Dedifferentiated amniotic fluid mesenchymal stem cell (primary cell): ENCODE measurements at regions not wholly inside any gene's neighbourhood (a gene's known extent, or its start where the extent isn't known, plus 50 kb on each side); places are given as distances from the start of the nearest gene placed in this dataset.

Experiments used
- DNase-seq: peaks from one replicate; pipeline ENCODE4 v3.0.0-alpha.2; 2016; ENCODE audit errors: extremely low spot score

DNA sequence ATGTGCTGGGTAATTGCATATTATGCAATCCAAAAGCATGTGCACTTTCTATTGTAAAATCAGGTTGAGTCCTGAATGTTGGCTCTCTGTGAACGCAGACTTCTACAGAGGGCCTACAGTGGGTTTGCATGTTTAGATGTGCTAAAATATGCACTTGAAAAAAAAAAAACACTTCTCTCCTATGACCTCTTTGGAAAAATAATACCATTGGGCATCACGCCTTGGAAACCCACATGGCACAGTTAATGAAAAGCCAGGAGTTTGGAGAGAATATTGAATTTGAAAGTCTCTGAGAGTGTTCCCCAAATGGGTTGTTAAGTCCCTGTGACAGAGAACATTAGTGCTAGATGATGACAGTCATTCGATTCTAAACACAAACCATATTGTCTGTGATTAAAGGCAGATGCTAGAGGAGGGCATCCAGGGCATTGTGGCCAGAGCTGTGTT, 710.4 kb upstream of the PIK3C3 start:
- DNase-seq = no peak

DNA sequence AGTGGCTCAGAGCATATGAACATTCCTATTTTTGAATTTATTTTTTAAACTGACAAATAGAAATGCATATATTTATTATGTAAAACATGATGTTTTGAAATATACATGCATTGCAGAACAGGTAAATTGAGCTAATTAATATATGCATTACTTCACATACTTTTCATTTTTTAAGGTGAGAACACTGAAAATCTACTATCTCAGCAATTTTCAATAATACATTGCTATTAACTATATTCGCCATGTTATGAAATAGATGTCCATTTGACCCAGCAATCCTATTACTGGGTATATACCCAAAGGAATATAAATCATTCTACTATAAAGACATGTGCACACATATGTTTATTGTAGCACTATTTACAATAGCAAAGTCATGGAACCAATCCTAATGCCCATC, 717.7 kb upstream of the PIK3C3 start:
- no peak for DNase-seq

DNA sequence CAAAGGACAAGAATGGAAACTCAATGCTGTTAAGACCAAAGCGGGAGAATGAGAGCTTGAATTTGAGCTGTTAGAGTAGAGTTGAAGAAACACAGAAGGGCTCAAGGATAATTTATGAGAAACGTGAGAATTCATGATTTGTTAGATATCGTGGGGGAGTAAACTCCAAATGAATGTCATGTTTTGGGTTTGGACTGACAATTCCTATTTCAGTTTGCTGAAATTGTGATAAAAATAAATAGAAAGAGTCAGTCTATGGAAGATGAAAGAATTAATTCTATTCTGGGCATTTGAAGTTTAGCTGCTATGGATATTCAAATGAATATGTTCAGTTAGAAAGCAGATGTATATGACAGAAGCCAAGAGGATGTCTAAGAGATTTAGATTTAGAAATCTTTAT, 723.4 kb upstream of the PIK3C3 start:
- no peak for DNase-seq

DNA sequence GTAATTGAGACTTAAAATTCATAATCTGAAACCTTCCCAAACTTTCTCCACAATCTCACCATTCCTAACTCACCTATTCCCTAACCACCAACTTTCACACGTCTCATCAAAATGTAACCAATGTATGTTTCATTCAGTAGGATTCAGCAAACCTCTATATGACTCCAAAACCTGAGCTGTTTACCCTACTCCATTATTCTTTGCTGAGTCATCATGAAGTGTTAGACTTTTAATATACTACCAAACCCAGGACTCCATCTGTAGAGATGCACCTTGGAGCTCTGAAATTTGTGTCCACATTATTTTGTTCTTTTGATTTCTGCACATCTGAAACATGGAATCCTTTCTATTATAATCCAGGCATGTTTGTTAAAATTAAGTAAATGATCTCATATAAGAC, 727.0 kb upstream of the PIK3C3 start:
- no peak for DNase-seq

DNA sequence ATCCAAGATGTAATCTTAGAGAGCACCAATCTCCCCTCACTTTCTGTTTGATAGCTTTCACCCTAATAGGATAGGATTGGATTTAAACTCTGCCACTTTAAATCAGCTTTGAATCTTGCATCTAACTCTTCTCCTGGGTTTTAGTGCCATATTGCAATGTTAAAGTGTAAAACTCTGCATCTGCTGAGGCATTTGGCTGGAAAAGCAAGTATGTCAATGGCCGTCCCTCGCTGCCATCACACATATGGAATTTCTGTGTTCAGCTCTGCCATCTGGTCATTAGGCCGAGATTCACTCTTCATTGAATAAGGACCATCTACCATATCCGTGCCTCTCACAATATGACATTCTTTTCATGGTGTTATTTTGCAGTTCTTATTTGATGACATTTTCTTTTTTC, 728.1 kb upstream of the PIK3C3 start:
- no peak for DNase-seq

DNA sequence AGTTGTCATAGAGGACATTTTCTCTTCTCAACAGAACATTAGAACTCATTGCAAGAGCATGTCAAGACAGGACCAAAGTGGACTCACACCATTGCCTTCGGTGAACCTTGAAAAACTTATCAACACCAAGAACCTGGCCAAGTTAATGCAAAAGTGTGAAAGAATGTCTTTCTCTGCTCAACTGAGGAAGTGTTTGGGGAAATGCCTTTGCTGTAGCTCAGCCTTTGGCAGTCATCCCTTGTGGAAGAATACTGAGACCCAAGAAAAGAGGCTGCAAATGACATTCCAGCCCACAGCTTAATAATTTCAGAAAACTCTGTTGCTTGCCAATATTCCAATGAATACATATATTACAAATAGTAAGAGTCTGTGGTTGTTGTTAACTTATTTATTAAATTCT, 728.8 kb upstream of the PIK3C3 start:
- DNase-seq = peak; percentile 16

DNA sequence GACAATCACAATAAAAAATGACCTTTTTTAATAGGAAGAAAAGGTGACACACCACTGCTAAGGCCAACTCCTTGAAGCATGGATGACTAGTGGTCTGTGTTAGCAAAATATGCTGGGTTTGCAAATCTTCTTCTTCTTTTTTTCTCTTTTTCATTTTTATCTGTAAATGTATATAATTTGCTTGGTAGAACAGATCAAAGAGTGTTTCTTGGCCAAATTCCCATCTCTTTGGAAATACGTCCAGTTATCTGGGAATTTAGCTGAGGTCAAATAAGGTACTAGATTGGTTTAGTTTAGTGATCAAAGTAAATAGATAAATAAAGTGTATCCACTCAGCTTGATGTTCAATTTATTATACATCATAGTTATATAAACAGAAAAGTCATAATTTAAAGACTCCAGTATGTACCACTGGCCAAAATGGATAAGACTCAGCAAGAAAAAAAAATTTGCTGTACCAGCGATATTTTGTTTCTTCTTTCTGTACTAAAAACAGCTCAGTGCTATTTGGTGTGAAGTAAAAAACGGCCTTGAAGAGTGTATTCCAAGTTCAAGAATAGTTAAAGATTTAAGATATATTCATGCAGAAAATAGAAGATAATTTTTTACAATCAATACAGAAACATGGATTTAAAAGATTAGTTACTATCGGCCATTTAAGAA, 738.6 kb upstream of the PIK3C3 start:
- DNase-seq = no peak

DNA sequence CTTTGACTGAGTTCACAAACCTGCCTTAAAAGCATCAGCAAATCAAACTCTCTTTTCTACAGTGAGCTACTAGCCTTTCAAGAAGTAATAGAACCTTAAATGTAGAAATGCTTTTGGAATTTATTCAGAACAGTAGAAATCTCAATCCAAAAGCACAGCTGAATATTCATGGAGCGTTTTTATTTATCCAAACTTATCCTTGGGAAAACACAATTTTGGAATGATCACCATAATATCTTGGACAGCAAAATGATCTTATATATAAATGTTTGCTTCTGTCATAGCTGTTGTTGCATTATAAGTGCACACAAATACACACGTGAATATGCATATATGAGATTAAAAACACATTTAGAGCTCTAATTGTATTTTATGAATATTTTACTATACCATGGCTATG, 747.3 kb upstream of the PIK3C3 start:
- no peak for DNase-seq

DNA sequence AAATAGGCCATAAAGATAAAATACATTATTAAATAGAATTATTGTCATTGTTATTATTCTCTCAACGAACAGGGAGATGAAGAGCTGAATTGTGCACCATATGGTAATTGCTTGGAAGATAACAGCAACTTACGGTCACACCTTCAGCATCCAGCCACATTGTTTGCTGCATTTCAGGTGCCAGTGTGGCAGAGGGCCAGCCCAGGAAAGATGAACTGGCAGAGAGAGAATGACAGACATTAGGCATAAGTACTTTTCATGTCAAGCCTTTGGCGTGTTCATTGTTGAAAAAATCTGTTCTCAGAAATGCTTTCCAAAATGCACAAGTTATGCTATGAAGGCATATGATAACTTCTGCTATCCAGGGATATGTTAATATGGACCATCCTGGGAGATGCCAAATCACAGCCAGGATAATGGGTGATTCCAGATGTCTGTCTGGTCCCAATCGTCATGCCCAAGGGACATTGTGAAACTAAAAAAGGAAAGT, 748.6 kb upstream of the PIK3C3 start:
- DNase-seq = no peak

DNA sequence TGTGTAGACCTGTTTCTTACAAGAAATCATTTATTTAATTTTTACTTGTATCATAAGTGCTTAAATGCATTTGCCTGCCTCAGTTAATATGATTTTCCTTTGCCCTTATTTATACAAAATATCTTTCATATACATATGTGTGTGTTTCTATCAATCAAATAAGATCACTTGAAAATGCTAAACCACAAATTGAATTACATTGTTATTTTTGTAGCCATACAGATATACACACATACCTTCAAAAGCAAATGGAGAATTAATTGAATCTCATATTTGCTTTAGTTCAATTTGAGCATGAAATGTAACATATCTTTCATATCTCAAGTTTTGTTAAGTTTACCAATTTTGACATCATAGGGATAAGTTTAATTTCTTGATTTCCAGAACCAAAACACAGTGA, 755.8 kb upstream of the PIK3C3 start:
- DNase-seq = no peak

DNA sequence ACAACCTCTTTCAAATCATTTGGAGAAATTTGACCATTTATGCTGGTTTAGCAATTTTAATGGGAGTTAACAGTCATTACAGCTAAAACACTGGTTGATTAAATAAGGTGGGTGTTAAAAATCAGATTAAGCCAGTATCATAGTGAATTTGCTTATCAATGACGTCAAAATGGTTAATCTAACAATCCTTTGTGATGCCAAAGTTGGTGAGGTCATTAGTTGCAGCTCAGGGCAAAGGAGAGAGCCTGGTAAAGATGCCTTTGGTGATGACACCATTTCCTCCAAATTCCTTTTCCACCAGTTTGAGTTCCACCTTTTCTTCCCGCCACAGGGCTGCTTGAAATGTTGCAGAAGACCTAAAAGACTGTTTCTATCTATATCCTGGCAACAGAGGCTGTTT, 757.1 kb upstream of the PIK3C3 start:
- no peak for DNase-seq

DNA sequence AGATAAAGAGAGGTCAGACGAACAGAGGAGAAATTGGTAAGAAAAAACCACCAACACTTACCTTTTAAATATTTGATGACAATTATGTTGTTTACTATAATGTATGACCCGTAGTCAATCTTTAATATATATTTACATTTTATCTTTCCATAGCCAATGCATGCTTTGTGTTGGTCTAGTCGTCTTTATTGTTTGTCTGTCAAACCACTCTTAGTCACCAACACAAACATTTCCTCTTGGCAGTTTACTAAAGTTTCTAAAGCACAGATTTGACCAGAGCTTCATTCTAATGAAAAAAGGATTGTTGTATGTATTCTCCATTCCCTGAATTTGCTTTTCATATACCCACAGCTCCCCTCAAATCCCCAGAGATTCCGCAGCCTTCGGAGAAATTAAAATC, 784.7 kb upstream of the PIK3C3 start:
- no peak for DNase-seq

DNA sequence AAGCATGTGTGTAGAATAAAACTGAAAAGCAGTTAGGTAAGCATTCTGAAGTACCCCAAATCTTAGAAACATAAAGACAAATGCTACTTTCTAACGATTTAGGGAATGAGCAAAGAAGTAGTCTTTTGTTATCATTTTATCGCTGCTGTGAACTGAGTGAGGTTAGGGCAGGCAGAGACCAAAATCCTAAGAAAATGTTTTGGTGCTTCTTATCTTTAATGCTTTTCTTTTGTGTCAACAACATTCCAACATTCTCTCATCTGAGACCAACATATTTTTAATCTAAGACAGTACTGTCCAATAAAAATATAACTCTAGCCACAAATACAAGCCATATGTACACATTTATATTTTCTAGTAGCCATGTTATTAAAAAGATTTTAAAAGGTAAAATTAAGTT, 789.4 kb upstream of the PIK3C3 start:
- no peak for DNase-seq

DNA sequence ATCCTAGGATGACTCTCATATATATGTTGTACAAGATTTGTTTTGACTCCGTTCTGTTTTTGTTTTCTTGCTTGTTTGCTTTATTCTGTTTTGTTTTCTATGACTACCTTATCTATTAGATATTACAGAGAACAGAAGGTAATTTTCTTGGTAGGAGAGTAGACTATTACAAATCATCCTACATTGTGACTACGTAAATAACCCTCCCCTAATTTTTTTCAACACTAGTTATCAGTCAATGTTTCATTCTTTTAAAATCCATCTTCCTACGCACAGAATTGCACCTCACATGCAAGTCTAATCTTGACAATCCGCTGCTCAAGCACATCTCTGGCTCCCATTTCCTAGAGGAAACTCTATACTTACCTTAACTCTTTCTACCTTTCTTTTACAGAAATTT, 792.3 kb upstream of the PIK3C3 start:
- DNase-seq = no peak

DNA sequence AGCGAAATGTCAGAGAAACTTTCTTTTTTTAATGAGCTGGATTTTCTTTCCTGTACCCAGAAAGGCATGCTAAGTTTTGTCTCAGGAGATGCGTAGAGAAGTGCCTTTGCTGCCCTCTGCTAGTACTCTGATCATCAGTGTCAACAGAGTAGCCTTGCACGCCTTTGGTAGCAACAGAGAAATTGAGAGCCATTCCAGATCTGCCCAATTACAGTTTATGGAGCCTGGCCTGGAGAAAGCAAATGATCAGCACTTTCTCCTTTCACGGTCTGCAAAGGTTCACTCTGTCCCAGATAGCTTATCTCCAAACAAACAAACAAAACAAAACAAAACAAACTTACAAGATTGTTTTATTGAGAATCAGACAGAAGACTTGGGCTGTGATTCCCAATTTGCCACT, 792.8 kb upstream of the PIK3C3 start:
- DNase-seq = no peak

DNA sequence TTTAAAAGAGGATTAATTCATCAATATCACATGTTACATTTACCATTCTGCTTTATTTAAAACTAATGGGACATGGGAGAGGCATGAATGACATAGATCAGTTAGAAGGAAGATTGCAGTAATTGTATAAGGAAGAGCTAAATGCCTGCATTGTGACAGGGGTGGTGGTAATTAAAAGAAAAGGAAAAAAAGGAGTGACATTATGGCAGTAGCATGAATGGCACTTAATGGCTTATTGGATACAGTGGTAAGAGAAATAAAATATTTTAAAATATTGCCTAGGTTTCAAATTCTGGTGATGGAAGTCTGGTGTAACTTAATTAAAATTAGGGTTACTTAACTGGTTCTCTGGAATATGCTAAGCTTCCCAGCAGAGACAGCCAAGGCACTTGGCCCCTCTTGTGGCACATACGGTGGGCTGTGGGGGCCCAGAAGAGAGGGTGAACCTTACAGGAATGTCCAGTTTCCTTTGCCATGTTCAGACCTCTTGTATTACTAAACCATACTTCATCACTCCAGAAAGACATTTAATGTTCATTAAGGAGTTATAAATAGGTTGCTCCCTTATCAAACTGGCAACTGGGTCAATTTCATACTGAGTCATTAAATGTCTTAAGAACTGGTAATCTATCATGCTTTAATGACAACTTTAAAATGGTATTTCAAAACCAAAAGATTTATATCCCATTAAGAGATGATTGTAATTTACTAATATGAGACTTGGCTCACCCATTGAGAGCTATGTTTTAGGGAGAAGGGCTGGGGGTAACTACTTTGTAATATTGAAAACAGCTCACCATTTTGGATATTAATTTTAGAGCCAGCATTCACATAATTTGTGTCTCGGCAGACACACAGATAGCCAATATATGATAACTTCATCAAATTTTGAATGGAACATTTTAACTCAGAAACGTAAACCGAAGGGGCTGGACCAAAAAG, 798.9 kb upstream of the PIK3C3 start:
- DNase-seq = no peak

DNA sequence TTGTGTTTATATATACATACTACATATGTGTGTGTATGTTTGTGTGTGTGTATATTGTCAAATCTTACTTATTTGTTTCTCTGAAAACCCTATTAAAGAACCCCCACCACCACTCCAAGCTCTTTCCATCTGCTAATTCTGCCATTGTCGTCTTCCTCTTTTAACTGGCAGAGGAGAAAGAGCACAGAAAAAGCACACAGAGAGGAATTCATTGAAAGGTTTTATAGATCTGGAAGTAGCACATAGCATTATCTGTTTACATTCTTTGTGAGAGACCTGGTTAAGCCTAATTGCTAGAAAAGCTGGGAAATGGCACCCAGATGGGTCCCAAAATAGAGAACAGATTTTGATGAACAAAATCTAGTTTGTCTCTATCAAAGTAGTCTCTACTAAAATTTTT, 800.0 kb upstream of the PIK3C3 start:
- DNase-seq = no peak

DNA sequence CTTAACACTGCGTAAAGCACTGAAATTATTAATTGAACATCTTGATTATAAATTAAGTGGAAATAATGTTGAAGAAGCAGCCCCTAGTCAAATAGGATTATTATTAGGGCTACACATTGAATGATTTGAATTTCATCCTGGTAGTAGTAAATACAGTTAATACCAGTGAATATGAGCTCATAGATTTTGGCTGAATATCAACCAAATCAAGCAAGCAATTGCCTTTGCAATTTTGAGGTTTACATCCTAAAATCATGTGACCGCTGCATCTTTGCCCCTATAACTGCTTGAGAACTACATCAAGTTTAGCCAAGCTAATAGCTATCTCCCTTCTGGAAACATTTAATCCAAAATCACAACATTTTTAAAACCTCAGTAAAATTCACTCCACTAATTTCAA, 801.2 kb upstream of the PIK3C3 start:
- DNase-seq = no peak

DNA sequence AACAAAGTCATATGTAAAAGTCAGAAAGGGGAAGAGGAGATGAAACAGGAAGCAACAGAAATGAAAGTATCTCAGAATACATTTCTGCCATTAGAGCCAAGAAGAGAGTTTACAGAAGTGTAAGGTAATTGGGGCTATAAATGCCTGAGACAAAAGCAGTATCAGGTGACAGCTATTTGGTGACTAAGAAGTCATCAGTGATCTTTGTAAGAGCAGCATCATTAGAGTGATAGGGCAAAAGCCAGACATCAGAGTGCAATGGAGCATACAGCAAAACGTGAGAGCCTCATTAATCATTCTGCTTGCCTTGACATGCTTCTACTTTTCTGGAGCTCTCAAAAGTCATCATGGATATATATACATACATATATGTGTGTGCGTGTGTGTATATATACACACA, 804.7 kb upstream of the PIK3C3 start:
- DNase-seq = no peak

DNA sequence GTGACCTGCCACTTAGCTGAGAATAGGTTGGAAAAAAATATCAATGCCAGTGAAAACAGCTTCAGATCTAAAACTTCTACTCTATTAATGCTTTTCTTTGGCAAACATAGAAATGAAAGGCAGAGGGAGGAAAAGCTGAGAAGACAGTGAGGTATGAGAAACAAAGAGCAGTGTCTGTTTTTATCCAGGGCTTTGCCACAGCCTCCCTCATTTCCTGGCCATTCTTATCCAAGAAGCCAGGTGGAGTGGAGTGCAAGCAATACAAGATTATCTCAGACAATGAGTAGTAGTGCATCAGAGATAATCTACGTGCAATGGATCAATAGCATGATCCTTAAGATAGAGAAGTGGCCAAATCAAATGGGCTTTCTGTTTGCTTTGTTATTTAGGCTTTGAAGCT, 808.7 kb upstream of the PIK3C3 start:
- DNase-seq = no peak

DNA sequence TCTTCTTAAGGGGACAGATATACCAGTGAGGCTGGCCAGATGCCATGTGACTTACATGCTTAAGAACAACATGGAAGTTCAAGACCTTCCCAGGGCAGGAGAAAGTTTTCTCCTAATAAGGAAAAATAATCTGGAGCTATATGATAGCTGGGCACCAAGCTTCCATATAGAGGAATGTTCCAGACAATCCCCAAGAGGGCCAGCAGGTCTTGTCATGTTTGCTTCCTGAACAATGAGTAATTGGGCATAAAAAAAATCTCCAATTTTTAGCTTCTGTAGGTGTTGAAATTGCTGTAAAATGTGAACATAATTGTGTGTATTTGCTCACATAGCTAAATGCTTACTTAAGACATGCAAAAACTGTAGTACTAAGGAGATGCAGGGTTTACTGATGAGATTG, 809.5 kb upstream of the PIK3C3 start:
- no peak for DNase-seq

DNA sequence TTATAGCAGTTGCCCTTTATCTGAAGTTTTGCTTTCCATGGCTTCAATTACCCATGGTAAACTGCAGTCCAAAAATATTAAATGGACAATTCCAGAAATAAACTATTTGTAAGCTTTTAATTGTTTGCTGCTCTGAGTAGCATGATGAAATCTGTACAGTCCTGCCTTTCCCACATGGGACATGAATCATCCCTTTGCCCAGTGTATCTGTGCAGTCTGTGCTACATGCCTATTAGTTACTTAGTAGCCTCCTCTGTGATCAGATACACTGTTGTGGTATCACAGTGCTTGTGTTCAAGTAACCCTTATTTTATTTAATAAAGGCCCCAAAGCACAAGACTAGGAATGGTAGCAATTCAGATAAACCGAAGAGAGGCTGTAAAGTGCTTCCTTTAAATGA, 810.6 kb upstream of the PIK3C3 start:
- peak; percentile 72 for DNase-seq

DNA sequence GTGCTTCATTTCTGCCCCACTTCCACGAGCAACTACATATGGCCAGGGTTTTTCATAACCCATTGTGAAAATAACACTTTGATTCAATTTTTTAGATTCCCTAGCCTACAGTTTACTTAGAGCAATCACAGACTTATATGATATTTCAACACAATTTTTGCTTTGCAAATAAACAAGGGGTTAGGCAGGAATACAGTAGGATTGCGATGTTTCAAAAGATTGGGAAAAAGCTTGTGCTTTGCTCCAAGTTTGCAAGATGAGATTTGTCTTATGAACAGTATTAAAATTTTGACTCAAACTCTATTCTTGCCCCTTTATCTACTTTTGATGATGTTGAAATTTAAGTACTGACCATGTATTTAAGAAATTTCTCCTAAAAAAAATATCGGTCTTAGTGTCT, 814.5 kb upstream of the PIK3C3 start:
- DNase-seq = no peak
